ENCODE measurements at regions not wholly inside any gene's neighbourhood (a gene's known extent, or its start where the extent isn't known, plus 50 kb on each side); places are given as distances from the start of the nearest gene placed in this dataset.

DNA sequence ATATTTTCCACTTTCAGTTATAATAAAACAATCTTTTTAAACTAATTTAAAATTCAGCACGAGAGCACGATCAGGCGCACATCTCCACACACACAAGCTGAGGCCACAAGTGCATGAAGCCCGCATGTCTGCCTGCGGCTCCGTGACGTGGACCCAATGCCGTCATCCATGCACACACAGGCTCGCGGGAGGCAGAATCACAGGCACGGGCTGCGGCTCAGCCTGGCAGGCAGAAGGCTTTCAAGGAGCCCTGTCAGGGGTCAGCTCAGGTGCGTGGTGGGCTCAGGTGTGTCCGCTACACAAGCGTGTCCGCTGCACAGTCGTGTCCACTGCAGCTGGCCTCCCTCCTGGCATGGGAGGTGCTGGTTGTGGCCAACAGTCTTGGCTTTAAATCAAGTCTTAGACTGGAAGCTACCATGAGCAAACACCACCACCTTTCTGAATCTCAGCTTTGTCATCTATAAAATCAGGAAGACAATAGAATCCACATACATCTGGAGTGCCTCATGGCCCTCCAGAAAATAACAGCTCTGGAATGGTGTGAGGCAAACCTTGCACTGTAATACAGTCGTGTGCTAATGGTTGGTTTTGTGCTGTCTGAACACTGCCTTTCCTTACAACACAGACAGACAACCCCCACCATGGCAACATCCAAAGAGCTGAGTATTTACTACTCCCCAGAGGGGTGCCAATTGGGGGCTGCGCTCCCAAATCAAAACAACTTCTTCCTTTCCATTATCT lies 210.1 kb downstream of the NDUFA10 start:
- intact Hi-C loops (cut with DNase I) = no loop called here

DNA sequence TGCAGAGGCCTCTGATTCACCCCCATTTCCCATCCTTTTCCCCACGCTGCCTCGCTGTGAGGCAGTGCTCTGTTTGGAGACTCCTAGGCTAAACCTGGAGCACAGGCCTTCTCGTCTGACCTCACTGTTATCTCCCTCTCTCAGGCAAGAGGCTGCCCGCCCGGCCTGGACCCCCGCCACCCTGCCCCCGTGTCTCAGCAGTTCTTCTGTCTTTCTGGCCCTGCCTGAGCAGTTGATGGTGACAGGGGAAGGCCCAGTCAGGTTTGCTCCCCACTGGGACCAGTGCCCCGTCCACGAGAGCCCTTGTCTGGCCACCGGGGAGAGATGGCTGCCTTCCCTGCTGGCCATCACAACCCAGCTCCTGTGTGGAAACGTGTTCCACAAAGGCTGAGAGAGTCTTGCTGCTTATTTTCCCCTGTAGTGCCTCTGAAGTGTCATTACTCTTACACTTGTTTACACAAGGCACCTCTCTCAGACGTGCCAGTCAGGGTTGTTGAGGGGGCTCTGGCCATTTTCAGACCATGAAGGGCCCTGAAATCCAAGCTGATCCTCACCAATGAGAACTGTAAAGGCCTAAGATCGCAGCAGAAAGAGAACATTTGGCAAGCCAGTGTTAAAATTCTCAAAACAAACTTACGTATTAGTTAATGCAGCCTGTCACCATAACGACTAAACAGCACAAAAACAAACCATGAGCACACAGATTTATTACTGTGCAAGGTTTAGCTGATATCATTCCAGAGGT lies 210.9 kb downstream of the NDUFA10 start:
- DNase-seq (ENCODE audit: missing footprints) = peak; percentile 50
- intact Hi-C loops (cut with DNase I) = no loop called here
- ATAC-seq = peak; percentile 40

More for the DNA sequence above, 210.1 kb downstream of the NDUFA10 start:
- ATAC-seq (no peak), DNase-seq (ENCODE audit: missing footprints) (peak; percentile 72)

DNA sequence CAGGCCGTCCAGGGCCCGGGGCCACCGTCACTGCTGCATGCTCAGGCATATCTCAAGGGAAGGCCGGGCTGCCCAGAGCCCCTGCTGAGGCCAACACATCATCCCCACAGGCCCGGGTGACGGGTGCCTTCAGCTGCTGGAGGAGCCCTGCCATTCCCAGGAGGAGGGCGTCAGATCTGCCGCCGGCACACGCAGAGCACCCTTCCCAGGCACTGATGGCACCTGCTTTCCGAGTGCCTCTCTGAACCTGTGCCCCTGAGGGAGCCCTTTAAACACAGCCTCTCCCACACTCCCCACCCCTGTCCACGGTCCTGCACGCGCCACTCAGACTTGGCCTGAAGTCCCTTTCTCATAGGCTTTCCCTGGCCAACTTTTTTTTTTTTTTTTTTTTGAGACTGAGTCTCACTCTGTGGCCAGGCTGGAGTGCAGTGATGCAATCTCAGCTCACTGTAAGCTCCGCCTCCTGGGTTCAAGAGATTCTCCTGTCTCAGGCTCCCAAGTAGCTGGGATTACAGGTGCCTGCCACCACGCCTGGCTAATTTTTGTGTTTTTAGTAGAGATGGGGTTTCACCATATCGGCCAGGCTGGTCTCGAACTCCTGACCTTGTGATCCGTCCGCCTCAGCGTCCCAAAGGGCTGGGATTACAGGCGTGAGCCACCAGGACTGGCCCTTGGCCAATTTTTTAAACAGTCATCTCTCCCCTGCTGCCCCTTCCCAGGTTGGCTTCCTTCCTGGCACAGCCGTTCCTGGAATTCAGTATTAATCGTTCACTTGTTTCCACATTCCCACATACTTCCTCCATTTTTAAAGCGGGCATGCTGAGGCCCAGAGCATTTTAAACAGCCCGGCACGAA lies 211.7 kb downstream of the NDUFA10 start:
- intact Hi-C loops (cut with DNase I) = no loop called here
- ATAC-seq = peak; percentile 35
- DNase-seq (ENCODE audit: missing footprints) = peak; percentile 59

DNA sequence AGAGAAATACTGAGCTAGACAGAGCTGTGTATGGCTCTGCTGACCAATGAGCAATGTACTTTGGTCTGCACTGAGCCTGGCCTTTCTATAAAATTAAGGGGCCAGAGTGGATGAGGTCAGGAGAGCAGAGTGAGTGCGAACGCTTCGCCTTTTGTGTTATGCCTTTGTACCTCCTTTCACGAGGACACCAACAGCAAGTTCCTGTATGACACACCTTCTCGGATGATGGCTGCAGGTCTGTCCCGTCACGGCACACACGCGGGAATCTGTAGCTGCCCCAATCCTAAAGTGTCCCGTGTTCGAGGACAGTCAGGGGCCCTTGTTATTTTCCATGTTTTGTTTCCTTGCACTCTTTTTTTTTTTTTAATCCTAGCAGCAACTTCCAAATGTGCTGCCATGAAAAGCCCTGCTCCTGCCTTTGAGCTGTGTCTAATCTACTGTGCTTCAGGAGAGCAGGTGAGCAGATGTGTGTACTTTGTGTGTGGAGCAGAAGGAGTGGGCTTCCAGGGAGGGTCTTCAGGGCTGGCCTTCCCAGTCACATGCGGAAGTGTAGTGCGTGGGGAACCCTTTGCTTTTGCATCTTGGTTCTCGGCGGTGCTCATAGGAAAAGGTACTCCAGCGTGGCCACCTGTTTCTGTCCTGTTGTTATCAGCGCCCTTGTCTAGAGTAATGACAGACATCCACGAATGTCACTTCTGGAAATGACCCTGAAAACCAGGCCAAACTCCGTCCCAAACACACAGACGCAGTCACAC lies 213.2 kb downstream of the NDUFA10 start:
- no peak for ATAC-seq
- intact Hi-C loops (cut with DNase I) = no loop called here
- no peak for DNase-seq (ENCODE audit: missing footprints)

DNA sequence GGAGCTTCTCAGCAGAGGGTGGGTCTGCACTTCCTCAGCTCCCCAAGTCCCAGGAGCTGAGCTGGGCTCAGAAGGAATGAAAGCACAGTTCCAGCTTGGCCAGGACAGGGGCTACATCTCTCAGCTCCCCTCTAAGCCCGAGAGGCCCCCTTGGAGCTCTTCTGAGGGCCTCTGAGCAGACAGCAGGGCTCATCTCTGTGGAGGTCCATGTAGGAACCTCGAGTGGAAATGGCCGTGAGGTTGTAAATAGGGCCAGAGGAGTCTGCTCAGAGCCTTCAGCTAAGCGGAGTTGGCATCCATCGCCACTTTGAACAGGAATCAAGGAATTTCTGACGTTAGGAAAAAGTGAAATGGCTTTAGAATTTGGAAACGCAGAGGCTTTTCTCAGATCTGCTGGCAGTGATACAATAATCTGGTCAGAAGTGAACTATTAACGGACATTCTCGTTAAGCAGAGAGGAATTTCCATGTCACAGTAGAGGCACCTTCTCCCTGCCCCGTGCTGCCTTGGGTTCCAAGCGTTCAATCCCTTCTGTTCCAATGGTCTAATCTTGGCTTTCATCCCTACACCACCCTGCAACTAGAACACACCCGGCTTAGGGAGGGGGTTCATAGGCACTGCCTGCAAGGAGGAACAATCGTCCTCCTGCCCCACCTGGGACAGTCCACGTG lies 213.9 kb downstream of the NDUFA10 start:
- intact Hi-C loops (cut with DNase I) = no loop called here
- no peak for DNase-seq (ENCODE audit: missing footprints)
- ATAC-seq = no peak

DNA sequence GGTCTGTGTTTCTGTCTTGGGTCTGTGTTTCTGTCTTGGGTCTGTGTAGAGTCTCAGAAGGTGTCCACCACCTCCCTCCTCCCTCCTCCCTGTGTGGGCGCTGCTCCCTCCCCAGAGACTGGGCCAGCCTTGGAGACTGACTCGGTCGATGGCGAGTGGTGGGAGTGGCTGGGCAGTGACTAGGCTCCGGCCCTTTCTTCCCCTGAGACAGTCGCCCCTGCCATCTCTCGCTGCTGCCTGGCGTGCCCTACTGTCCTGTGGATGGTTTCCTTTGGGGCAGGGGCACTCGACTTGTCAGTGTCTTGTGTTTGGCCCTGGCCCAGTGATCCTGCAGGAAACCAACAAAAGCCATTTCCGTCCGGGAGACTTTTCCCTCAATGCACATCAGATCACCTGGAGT lies 215.8 kb downstream of the NDUFA10 start:
- no peak for ATAC-seq
- intact Hi-C loops (cut with DNase I) = no loop called here
- no peak for DNase-seq (ENCODE audit: missing footprints)

DNA sequence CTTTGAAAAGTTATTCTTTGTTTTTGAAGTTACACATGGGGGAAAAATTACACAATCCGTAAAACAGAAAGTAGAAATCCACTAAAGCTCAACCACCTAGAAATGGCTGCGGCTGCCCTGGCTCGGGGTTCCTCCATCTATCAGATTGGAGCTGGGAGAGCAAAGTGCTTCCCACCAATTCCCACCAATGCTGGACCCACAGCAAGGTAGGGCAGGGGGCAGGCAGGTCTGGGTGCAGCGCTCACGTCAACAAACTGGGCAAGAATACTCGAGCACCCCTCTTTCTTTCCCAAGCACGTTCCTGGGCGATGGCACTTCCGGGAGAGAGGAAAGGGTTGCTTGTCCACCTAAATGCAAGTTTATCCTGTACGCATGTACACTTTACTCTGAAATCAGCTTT lies 217.6 kb downstream of the NDUFA10 start:
- ATAC-seq (no peak), DNase-seq (ENCODE audit: missing footprints) (no peak)
- intact Hi-C loops (cut with DNase I) = no loop called here

DNA sequence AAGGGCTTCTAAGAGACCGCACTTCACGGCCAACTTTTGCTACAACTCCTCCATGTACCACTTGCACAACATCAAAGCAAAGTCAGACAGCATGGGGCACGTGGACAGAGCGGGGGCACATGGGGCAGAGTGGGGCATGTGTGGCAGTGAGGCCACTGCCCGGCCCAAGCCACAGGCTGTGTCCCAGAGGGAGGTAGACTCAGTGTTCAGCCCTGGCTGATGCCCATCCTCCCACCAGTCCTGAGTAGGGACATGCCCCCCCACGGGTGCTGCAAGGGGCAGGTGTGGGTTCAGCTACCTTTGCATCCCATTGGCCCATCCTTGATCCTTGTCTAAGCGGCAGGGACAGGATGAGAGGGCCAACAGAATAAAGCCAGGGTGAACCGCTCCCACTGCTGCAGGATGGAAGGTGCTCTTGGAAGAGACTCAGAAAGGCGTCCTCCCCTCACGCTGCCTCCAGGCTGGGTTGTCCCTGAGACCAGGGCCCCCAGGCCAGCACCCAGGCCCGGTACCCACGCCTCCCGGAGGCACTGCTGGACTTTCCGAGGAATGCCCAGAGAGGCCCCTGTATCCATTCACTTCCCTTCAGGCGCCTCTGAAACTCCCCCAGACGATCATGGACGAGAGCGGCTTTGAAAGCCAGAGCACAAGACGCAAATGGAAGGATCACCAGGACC lies 218.2 kb downstream of the NDUFA10 start:
- ATAC-seq (peak; percentile 11), DNase-seq (ENCODE audit: missing footprints) (no peak)
- intact Hi-C loops (cut with DNase I) = no loop called here

DNA sequence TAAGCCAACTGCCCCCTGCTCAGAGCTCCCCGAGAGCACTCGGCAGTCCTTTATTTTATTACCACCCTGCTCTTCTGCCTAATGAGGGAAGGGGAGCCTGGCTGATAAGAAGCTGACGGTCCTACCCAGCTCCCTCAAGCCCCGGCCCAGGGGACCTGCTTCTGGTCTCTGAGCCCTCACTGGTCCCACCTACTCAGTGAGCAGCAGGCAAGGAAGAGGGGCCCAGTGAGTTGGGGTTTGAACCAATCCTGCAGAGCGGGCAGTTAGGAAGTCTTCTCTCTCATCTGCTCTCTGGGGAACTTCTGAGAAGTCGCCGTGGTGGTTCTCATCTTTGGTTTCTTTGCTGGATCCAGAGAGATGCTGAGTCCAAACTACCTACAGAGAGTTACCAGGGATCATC lies 218.9 kb downstream of the NDUFA10 start:
- ATAC-seq (no peak), DNase-seq (ENCODE audit: missing footprints) (no peak)
- intact Hi-C loops (cut with DNase I) = no loop called here

DNA sequence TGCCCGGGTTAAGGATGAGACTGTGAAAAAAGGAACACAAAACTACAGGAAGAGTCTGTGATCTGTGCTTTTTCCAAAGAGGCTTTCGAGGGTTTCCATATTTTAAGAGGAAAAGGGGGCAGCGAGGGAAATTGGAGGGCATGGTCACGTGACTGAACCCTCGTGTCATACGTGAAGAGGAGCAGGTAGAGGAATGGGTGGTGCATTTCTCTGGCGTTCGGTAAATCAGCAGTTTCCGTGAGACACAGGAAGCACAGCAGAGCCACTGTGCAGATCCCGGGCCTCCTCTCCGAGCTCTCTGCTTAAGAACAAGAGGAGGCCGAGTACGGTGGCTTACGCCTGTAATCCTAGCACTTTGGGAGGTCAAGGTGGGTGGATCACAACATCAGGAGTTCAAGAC lies 219.7 kb downstream of the NDUFA10 start:
- intact Hi-C loops (cut with DNase I) = no loop called here
- ATAC-seq = no peak
- DNase-seq (ENCODE audit: missing footprints) = no peak

DNA sequence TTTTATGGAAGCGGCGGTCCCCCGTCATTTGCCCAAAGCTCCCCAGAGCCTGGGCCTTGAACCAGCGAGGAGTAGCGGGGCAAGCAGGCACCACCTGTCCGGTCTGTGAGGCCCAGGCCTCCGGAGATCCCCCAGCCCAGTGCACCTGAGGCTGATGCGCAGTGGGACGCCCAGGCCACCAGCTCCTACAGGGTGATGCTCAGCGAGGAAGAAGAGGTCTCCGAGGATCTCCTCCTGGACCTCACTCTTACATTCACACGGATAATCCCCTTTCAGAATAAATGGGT lies 220.2 kb downstream of the NDUFA10 start:
- intact Hi-C loops (cut with DNase I) = no loop called here
- DNase-seq (ENCODE audit: missing footprints) = no peak
- no peak for ATAC-seq

DNA sequence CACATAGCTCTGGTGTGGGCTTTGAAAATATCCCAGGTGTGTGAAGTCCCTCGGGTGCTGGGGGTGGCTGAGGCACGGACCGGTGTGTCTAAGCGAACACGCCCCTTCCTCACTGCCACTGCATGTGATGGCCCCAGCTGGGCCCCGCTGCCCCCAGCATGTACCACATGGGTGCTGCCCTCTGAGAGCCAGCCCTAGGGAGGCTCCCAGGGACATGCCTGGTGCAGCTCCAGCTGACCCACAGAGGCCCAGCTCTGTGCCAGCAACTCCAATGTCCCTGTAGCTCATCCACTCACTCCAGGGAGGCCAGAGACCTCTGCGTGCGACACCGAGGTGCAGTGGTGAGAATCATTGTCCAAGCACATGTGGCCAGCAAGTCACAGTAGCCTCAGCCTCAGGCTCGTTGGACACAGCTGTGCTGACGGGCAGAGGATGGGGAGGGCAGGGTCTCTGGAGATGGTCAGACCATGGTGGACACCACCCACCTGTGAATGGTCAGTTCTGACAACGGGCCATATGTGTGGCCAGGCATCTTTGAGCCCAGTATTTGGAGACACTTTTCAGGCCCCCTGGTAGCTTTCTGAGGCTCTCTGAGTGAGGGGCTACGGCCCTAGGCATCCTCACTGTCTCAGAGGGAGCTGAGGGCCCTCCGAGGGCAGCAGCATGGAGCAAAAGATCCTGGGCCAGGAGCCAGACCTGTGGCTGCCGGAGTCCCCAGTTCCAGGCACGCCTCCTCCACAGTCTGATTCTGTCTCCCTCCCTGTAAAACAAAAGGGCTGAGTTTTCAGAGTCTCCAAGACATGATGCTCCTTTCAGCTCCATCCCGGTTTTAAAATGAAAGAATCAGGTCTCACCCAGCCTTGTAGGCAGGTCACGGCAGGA lies 220.7 kb downstream of the NDUFA10 start:
- intact Hi-C loops (cut with DNase I) = no loop called here
- ATAC-seq (peak; percentile 26), DNase-seq (ENCODE audit: missing footprints) (no peak)

DNA sequence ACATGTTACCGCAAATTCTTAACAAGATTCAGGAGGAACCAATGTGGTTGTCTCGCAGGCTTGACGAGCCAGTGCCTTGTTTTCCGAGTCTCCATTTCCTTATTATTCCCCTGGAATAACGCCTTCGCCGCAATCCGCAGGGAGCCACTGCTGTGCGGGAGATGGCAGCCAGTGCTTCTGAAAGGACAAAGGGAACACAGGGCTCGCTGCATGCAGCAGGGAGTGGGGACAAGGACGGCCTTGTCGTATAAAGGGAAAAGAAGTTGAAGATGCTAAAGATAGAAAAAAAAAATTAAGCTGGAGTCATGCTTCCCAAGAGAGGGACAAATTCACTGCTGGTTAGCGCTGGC lies 221.4 kb downstream of the NDUFA10 start:
- ATAC-seq = no peak
- no peak for DNase-seq (ENCODE audit: missing footprints)
- intact Hi-C loops (cut with DNase I) = no loop called here

DNA sequence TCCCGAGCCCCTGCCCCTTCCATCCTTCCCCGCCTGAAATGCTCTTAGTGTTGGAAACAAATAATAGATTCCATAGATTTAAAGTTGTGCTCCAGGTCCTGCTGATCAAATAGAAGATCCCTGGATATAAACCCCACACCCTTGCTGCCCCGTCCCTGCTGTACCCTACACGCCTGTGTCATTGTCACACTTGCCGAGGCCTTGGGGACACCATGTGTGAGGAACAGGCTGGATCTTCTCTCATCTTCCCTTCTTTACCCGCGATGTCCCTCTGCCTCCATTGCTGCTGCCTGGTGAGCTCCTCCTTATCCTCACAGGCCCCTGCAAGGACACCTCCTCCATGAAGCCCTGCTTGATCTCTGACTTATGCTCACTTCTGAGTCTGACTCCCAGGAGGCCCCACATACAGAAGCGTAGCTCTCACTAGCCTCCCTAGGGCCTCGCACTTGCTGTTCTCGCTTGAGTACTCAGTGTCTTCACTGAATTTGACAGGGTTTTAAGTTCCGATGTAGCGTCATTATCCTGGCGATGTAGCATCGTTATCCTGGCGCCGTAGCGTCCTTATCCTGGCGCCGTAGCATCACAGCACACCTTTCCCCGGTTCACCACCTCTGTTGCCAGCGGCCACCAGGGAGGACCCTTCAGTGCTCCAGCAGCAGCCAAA lies 221.9 kb downstream of the NDUFA10 start:
- DNase-seq (ENCODE audit: missing footprints) (no peak), ATAC-seq (no peak)
- intact Hi-C loops (cut with DNase I) = no loop called here

DNA sequence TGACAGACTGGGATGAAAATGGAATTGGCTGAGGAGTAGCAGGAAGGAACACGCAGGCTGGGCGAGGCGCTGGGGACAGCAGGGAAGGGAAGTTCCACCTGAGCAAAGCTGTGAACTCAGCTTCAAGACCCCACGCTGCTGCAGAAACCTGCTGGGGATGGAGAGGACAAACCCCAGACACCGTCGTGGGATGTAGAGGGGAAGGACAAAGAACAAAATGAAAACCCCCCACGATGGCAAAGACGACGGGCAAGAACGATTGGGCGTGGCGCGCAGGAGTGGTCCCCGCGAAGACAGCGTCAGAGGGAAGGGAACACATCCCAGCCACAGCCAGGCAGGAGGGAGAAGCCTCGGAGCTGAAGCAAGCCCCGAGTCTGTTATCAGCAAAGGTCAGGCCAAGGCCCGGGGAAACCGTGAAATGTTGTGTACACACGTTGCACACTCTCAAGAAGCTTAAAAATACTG lies 222.9 kb downstream of the NDUFA10 start:
- intact Hi-C loops (cut with DNase I) = no loop called here
- ATAC-seq (no peak), DNase-seq (ENCODE audit: missing footprints) (no peak)

DNA sequence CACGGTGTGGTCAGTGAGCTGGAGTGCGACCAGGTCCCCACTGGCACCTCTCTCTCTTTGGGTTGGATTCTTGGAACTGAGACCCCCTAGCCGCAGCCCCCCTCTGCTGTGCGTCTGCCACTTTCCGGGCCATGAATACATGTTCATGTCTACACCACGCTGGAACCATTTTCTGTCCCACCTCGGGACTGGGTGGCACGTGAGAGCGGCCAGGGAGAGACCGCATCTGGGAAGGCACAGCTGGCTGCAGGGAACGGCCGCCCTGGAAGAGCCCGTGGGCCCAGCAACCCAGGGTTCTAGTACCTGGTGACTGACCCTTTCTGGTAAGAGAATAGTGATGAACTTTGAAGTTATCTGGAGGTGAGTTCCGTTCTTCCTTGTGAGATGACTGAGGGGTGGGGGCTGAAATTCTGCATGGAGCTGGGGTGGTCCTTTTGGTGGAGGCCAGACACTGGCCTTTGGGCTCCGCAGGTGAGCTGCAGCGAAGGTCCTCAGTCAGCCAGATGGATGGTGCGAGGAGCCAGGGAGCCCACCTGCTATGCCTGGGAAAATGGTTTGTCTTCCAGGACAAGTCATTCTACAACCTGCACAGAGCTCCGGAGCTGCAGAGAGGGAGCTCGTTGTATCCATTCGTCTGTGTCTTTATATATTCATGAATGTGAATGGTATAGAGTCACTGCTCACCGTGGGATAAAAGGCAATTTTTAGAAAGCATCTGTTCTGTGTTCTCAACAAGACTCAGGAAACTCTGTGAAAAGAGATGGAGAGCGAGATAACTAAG lies 223.5 kb downstream of the NDUFA10 start:
- DNase-seq (ENCODE audit: missing footprints) (no peak), ATAC-seq (no peak)
- intact Hi-C loops (cut with DNase I) = no loop called here

All from Right ventricle myocardium inferior (tissue), 1 donor.